DMS 273 (cell line): ENCODE measurements at regions not wholly inside any gene's neighbourhood (a gene's known extent, or its start where the extent isn't known, plus 50 kb on each side); places are given as distances from the start of the nearest gene placed in this dataset.
A peak's percentile ranks its signal among the peaks of the same experiment; 100 is the strongest.

Experiments
- DNase-seq: peaks from one replicate; lab custom pipeline; 2025; ENCODE audit not compliant: unreplicated experiment; lab: John Stamatoyannopoulos, UW

- DNase-seq: no peak
Observed at GRCh38 chr5:68352166-68352565, 136.6 kb downstream of the PIK3R1 start.

- DNase-seq: no peak
Observed at GRCh38 chr5:68353605-68354004, 138.0 kb downstream of the PIK3R1 start.

- DNase-seq: no peak
Observed at GRCh38 chr5:68354315-68354714, 138.8 kb downstream of the PIK3R1 start.

- DNase-seq: no peak
Observed at GRCh38 chr5:68356216-68356615, 140.7 kb downstream of the PIK3R1 start.

- no peak for DNase-seq
Observed at GRCh38 chr5:68356623-68357022, 141.1 kb downstream of the PIK3R1 start.

- no peak for DNase-seq
Observed at GRCh38 chr5:68359699-68360098, 144.1 kb downstream of the PIK3R1 start.

- DNase-seq: no peak
Observed at GRCh38 chr5:68362331-68362730, 146.8 kb downstream of the PIK3R1 start.

- DNase-seq: no peak
Observed at GRCh38 chr5:68365889-68366288, 150.3 kb downstream of the PIK3R1 start.

- DNase-seq: no peak
Observed at GRCh38 chr5:68367287-68367686, 151.7 kb downstream of the PIK3R1 start.

GRCh38 chr5:68367717-68368116, 152.2 kb downstream of the PIK3R1 start:
- DNase-seq: no peak

- no peak for DNase-seq
Observed at GRCh38 chr5:68368311-68369022, 152.9 kb downstream of the PIK3R1 start.

- DNase-seq: peak; percentile 4
Observed at GRCh38 chr5:68369023-68369359, 153.4 kb downstream of the PIK3R1 start.

- no peak for DNase-seq
Observed at GRCh38 chr5:68369457-68370125, 154.0 kb downstream of the PIK3R1 start.

- no peak for DNase-seq
Observed at GRCh38 chr5:68370196-68370595, 154.6 kb downstream of the PIK3R1 start.

- no peak for DNase-seq
Observed at GRCh38 chr5:68371607-68372006, 156.1 kb downstream of the PIK3R1 start.

GRCh38 chr5:68372161-68372560, 156.6 kb downstream of the PIK3R1 start:
- DNase-seq: no peak

- no peak for DNase-seq
Observed at GRCh38 chr5:68373050-68373449, 157.5 kb downstream of the PIK3R1 start.

- DNase-seq: no peak
Observed at GRCh38 chr5:68374796-68375518, 159.4 kb downstream of the PIK3R1 start.

GRCh38 chr5:68375540-68375939, 160.0 kb downstream of the PIK3R1 start:
- no peak for DNase-seq

- no peak for DNase-seq
Observed at GRCh38 chr5:68376935-68377334, 161.4 kb downstream of the PIK3R1 start.

GRCh38 chr5:68377733-68378132, 162.2 kb downstream of the PIK3R1 start:
- DNase-seq: no peak

GRCh38 chr5:68378204-68378820, 162.8 kb downstream of the PIK3R1 start:
- DNase-seq: no peak
